ENCODE measurements at regions not wholly inside any gene's neighbourhood (a gene's known extent, or its start where the extent isn't known, plus 50 kb on each side); places are given as distances from the start of the nearest gene placed in this dataset.

- intact Hi-C loops (cut with DNase I; ENCODE audit: low total_unique reads) = no loop called here
- Histone ChIP-seq H3K27me3 (no peaks in the 10 kb centered on the region), H3K4me3 (no peak overlapping the region), H3K4me1 (peaks cover 0 to 5% (median 0%) of the 10 kb centered on the region in 4 donors), H3K36me3 (no peaks in the 10 kb centered on the region), H3K9me3 (peaks cover 0 to 2% of the 10 kb centered on the region in 2 donors), H3K27ac (no peak overlapping the region)
- DNase-seq = no peak
- TF ChIP-seq CTCF (IDR thresholded peaks at IDR 0.05) (no peak), POLR2A (IDR thresholded peaks at IDR 0.05) (no peak), POLR2AphosphoS5 (IDR thresholded peaks at IDR 0.05) (no peak), EP300 (IDR thresholded peaks at IDR 0.05; ENCODE audit: low read depth) (no peak)
- in situ Hi-C loops (cut with MboI; ENCODE audit: low pct_ligation_motif_present in 1 of 4, low pct_unique_long_range_greater_than_20kb in 1 of 4, low sequenced_read_pairs in 3 of 4) = no loop called here
These were observed 716.4 kb upstream of the NOVA1 start for GRCh38 chr14:27314231-27314630.

DNA sequence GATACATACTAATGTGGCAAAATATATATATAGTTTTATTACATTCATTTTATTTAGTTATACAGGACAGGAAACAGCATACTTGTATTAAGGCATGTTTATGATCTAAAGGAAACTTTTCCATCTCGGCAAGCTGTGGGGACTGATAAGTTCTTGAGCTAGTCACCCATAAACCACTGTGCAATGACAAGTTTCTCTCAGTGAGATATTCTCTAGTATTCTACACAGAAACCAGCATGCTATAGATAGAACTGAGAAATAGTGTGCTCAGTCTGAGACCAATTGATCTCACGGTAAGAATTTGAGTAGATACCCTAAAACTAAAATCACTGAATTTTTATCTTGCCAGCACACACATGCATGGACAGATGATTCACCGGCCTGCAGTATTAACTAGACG lies 717.6 kb upstream of the NOVA1 start:
- H3K27me3 ChIP-seq = no peaks in the 10 kb centered on the region
- WGBS, 2 donors (ENCODE audit: low coverage in 1 of 2) = 80 to 89% methylated on average over 4 of the region's 4 CpGs
- H3K4me1 ChIP-seq = peaks cover 0 to 8% (median 0%) of the 10 kb centered on the region in 4 donors
- intact Hi-C loops (cut with DNase I; ENCODE audit: low total_unique reads) (no loop called here), in situ Hi-C loops (cut with MboI; ENCODE audit: low pct_ligation_motif_present in 1 of 4, low pct_unique_long_range_greater_than_20kb in 1 of 4, low sequenced_read_pairs in 3 of 4) (no loop called here)
- DNase-seq = no peak
- H3K27ac ChIP-seq = no peak overlapping the region
- no peaks in the 10 kb centered on the region for H3K36me3 ChIP-seq
- H3K4me3 ChIP-seq = no peak overlapping the region
- TF ChIP-seq EP300 (IDR thresholded peaks at IDR 0.05; ENCODE audit: low read depth) (no peak), POLR2A (IDR thresholded peaks at IDR 0.05) (no peak)
- H3K9me3 ChIP-seq = no peaks in the 10 kb centered on the region

GRCh38 chr14:27315947-27316346 lies 718.1 kb upstream of the NOVA1 start:
- in situ Hi-C loops (cut with MboI; ENCODE audit: low pct_ligation_motif_present in 1 of 4, low pct_unique_long_range_greater_than_20kb in 1 of 4, low sequenced_read_pairs in 3 of 4) (no loop called here), intact Hi-C loops (cut with DNase I; ENCODE audit: low total_unique reads) (no loop called here)
- no peaks in the 10 kb centered on the region for H3K36me3 ChIP-seq
- TF ChIP-seq POLR2A (IDR thresholded peaks at IDR 0.05) (no peak), CTCF (IDR thresholded peaks at IDR 0.05) (no peak), EP300 (IDR thresholded peaks at IDR 0.05; ENCODE audit: low read depth) (no peak)
- no peak overlapping the region for H3K27ac ChIP-seq
- H3K9me3 ChIP-seq = no peaks in the 10 kb centered on the region
- peaks cover 0 to 8% (median 0%) of the 10 kb centered on the region in 4 donors for H3K4me1 ChIP-seq
- no peak overlapping the region for H3K4me3 ChIP-seq
- no peak for DNase-seq
- H3K27me3 ChIP-seq = no peaks in the 10 kb centered on the region

- no peaks in the 10 kb centered on the region for H3K9me3 ChIP-seq
- no peak overlapping the region for H3K27ac ChIP-seq
- no peaks in the 10 kb centered on the region for H3K27me3 ChIP-seq
- no peak for DNase-seq
- H3K4me3 ChIP-seq = no peak overlapping the region
- 42 to 57% methylated on average over 1 of the region's 1 CpG for WGBS, 2 donors (ENCODE audit: low coverage in 1 of 2)
- in situ Hi-C loops (cut with MboI; ENCODE audit: low pct_ligation_motif_present in 1 of 4, low pct_unique_long_range_greater_than_20kb in 1 of 4, low sequenced_read_pairs in 3 of 4) = no loop called here
- no peaks in the 10 kb centered on the region for H3K36me3 ChIP-seq
- intact Hi-C loops (cut with DNase I; ENCODE audit: low total_unique reads) = no loop called here
- H3K4me1 ChIP-seq = peaks cover 0 to 8% (median 0%) of the 10 kb centered on the region in 4 donors
- TF ChIP-seq CTCF (IDR thresholded peaks at IDR 0.05) = no peak
- TF ChIP-seq POLR2A (IDR thresholded peaks at IDR 0.05) = no peak
- no peak for TF ChIP-seq EP300 (IDR thresholded peaks at IDR 0.05; ENCODE audit: low read depth)
- TF ChIP-seq POLR2AphosphoS5 (IDR thresholded peaks at IDR 0.05) = no peak
These were observed 721.1 kb upstream of the NOVA1 start for GRCh38 chr14:27318774-27319420.

DNA sequence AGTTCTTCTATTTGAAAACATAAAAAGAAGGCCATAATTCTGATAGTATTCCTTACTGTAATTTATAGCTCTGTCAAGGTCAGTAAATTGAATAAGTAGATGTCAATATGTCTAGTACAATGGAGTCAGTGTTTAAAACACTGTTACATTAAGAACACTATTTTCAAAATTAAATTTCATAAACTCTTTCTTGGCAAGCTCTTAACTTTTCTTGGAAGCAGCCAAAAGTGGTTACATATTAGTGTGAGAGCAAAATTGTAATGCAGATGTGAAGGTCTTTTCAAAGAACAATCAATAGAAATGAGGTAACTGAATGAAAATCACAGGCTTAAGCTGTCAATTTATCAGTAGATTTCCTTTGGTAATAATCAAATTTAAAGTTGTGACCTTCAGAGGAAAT lies 722.4 kb upstream of the NOVA1 start:
- Histone ChIP-seq H3K4me3 (no peak overlapping the region), H3K27me3 (no peaks in the 10 kb centered on the region), H3K9me3 (peaks cover 5 to 11% of the 10 kb centered on the region in 2 donors), H3K27ac (no peak overlapping the region), H3K36me3 (no peaks in the 10 kb centered on the region), H3K4me1 (peaks cover 0 to 8% (median 0%) of the 10 kb centered on the region in 4 donors)
- TF ChIP-seq EP300 (IDR thresholded peaks at IDR 0.05; ENCODE audit: low read depth) (no peak), CTCF (IDR thresholded peaks at IDR 0.05) (no peak), POLR2A (IDR thresholded peaks at IDR 0.05) (no peak), POLR2AphosphoS5 (IDR thresholded peaks at IDR 0.05) (no peak)
- intact Hi-C loops (cut with DNase I; ENCODE audit: low total_unique reads) (no loop called here), in situ Hi-C loops (cut with MboI; ENCODE audit: low pct_ligation_motif_present in 1 of 4, low pct_unique_long_range_greater_than_20kb in 1 of 4, low sequenced_read_pairs in 3 of 4) (no loop called here)
- DNase-seq = no peak
